Nephron progenitor cell (in vitro differentiated cells): ENCODE measurements at regions not wholly inside any gene's neighbourhood (a gene's known extent, or its start where the extent isn't known, plus 50 kb on each side); places are given as distances from the start of the nearest gene placed in this dataset.
"Not testable (repeated sequence)": the region's sequence is repeated elsewhere in the genome, so short reads cannot be mapped to it uniquely, and the experiment has no call there.

Source experiments
- DNase-seq: peaks from one replicate; pipeline ENCODE4 v3.0.0; 2021
- H3K27ac Mint-ChIP-seq: 2 replicates; pipeline ENCODE4 v1.8.0; 2021; ENCODE audit warnings: mild to moderate bottlenecking, moderate library complexity, mixed read lengths
- H3K27me3 Mint-ChIP-seq: 2 replicates; pipeline ENCODE4 v1.8.0; 2021; ENCODE audit warnings: mild to moderate bottlenecking, low read depth, mixed read lengths; ENCODE audit not compliant: poor library complexity
- H3K36me3 Mint-ChIP-seq: 2 replicates; pipeline ENCODE4 v1.8.0; 2021; ENCODE audit warnings: low read depth, mixed read lengths
- H3K4me1 Mint-ChIP-seq: 2 replicates; pipeline ENCODE4 v1.8.0; 2021; ENCODE audit warnings: mixed read lengths
- H3K4me3 Mint-ChIP-seq: 2 replicates; pipeline ENCODE4 v1.8.0; 2021; ENCODE audit warnings: mild to moderate bottlenecking, moderate library complexity, mixed read lengths
- H3K9me3 Mint-ChIP-seq: 2 replicates; pipeline ENCODE4 v1.8.0; 2021; ENCODE audit warnings: mild to moderate bottlenecking, moderate library complexity, mixed read lengths
- CTCF ChIP-seq: fragments of 200-600 bp; sonication (generic); IDR thresholded peaks from 2 replicates; pipeline ENCODE4 v1.5.0; 2021; ENCODE audit warnings: antibody characterized with exemption

- no peak overlapping the region for H3K27ac Mint-ChIP-seq
- DNase-seq, result no peak
Measured at GRCh38 chr1:60809204-60809980, 273.0 kb upstream of the NFIA start.

GRCh38 chr1:60808676-60809075 lies 273.7 kb upstream of the NFIA start:
- Mint-ChIP-seq H3K36me3 (no peaks in the 10 kb centered on the region), H3K4me1 (peaks cover 19% of the 10 kb centered on the region), H3K9me3 (peaks cover 38% of the 10 kb centered on the region), H3K27ac (no peak overlapping the region), H3K27me3 (no peaks in the 10 kb centered on the region), H3K4me3 (no peak overlapping the region)
- TF ChIP-seq CTCF, result no peak
- DNase-seq, result no peak

More at GRCh38 chr1:60809204-60809980, 273.0 kb upstream of the NFIA start:
- H3K4me1 Mint-ChIP-seq, result peaks cover 19% of the 10 kb centered on the region
- no peaks in the 10 kb centered on the region for H3K36me3 Mint-ChIP-seq
- no peak overlapping the region for H3K4me3 Mint-ChIP-seq
- no peak for TF ChIP-seq CTCF
- peaks cover 33% of the 10 kb centered on the region for H3K9me3 Mint-ChIP-seq
- no peaks in the 10 kb centered on the region for H3K27me3 Mint-ChIP-seq

- TF ChIP-seq CTCF, result no peak
- no peaks in the 10 kb centered on the region for H3K4me1 Mint-ChIP-seq
- DNase-seq, result no peak
- H3K27me3 Mint-ChIP-seq, result peaks cover 3% of the 10 kb centered on the region
- no peaks in the 10 kb centered on the region for H3K36me3 Mint-ChIP-seq
- H3K4me3 Mint-ChIP-seq, result no peak overlapping the region
- no peak overlapping the region for H3K27ac Mint-ChIP-seq
- peaks cover 30% of the 10 kb centered on the region for H3K9me3 Mint-ChIP-seq
Measured at GRCh38 chr1:60802884-60803283, 279.5 kb upstream of the NFIA start.

GRCh38 chr1:60797351-60797750 lies 285.0 kb upstream of the NFIA start:
- DNase-seq, result no peak
- no peaks in the 10 kb centered on the region for H3K4me1 Mint-ChIP-seq
- no peak overlapping the region for H3K27ac Mint-ChIP-seq
- H3K9me3 Mint-ChIP-seq, result no peaks in the 10 kb centered on the region
- H3K27me3 Mint-ChIP-seq, result peaks cover 16% of the 10 kb centered on the region
- no peaks in the 10 kb centered on the region for H3K36me3 Mint-ChIP-seq
- H3K4me3 Mint-ChIP-seq, result no peak overlapping the region
- TF ChIP-seq CTCF, result no peak

GRCh38 chr1:60791226-60791625 lies 291.1 kb upstream of the NFIA start:
- Mint-ChIP-seq H3K27ac (no peak overlapping the region), H3K27me3 (peaks cover 18% of the 10 kb centered on the region), H3K4me3 (no peak overlapping the region), H3K4me1 (no peaks in the 10 kb centered on the region), H3K36me3 (no peaks in the 10 kb centered on the region), H3K9me3 (no peaks in the 10 kb centered on the region)
- TF ChIP-seq CTCF, result no peak
- no peak for DNase-seq

DNA sequence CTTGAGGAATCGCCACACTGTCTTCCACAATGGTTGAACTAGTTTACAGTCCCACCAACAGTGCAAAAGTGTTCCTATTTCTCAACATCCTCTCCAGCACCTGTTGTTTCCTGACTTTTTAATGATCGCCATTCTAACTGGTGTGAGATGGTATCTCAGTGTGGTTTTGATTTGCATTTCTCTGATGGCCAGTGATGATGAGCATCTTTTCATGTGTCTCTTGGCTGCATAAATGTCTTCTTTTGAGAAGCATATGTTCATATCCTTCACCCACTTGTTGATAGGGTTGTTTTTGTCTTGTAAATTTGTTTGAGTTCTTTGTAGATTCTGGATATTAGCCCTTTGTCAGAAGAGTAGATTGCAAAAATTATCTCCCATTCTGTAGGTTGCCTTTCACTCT lies 309.3 kb upstream of the NFIA start:
- peaks cover 59% of the 10 kb centered on the region for H3K9me3 Mint-ChIP-seq
- H3K4me3 Mint-ChIP-seq, H3K27me3 Mint-ChIP-seq: not testable (repeated sequence)

More for the DNA sequence above, 309.3 kb upstream of the NFIA start:
- DNase-seq, H3K4me1 Mint-ChIP-seq, H3K36me3 Mint-ChIP-seq, H3K27ac Mint-ChIP-seq: not testable (repeated sequence)
